HCT116 (cell line): ENCODE measurements at regions not wholly inside any gene's neighbourhood (a gene's known extent, or its start where the extent isn't known, plus 50 kb on each side); places are given as distances from the start of the nearest gene placed in this dataset.

Experiments
- EZH2phosphoT487 ChIP-seq: fragments of 200-600 bp; IDR thresholded peaks from 2 replicates; pipeline ENCODE4 v1.6.1; 2018; ENCODE audit warnings: antibody characterized with exemption, borderline replicate concordance
- FOSL1 ChIP-seq: IDR thresholded peaks from 2 replicates; pipeline ENCODE4 v1.6.1; 2012; ENCODE audit warnings: low read depth
- JUND ChIP-seq: IDR thresholded peaks from 2 replicates; pipeline ENCODE4 v1.6.1; 2012
- POLR2A ChIP-seq: IDR thresholded peaks from 2 replicates; pipeline ENCODE4 v1.7.0; 2011; ENCODE audit warnings: borderline replicate concordance; ENCODE audit not compliant: insufficient read depth, insufficient read length; ENCODE audit errors: extremely low read depth
- SIN3A ChIP-seq: IDR thresholded peaks from 2 replicates; pipeline ENCODE4 v1.6.1; 2012; ENCODE audit warnings: low read depth
- YY1 ChIP-seq: IDR thresholded peaks from 2 replicates; pipeline ENCODE4 v1.6.1; 2011; ENCODE audit warnings: low read length, low read depth, moderate library complexity, mild to moderate bottlenecking; ENCODE audit not compliant: insufficient replicate concordance; ENCODE audit errors: extremely low read depth
- ZFX ChIP-seq: fragments of 450-650 bp; IDR thresholded peaks from 2 replicates; pipeline ENCODE4 v1.6.1; 2017
- ZNF274 ChIP-seq: fragments of 200-500 bp; sonication (Bioruptor generic); IDR thresholded peaks from 2 replicates; pipeline ENCODE4 v1.6.1; 2014; ENCODE audit warnings: mild to moderate bottlenecking, low read depth, low read length, inconsistent platforms
- TF ChIP-seq, protein P1 (sequence below): IDR thresholded peaks from 2 replicates; pipeline ENCODE4 v1.6.1; 2011; ENCODE audit warnings: mild to moderate bottlenecking, low read length, moderate library complexity; ENCODE audit not compliant: insufficient replicate concordance; ENCODE audit errors: extremely low read depth
- TF ChIP-seq, protein P2 (sequence below), 3 experiments: fragments of 200-600 bp in 1 of 3; sonication (generic) in 1 of 3; IDR thresholded peaks in 2 of 3; conservative IDR thresholded peaks in 1 of 3; 2 replicates each; pipeline ENCODE4 v1.5.1; 2012 to 2017; ENCODE audit warnings: low read depth in 2 of 3, low read length in 2 of 3, antibody characterized with exemption in 1 of 3, borderline replicate concordance in 1 of 3, control low read depth in 1 of 3, mild to moderate bottlenecking in 1 of 3, mixed read lengths in 1 of 3, mixed run types in 1 of 3, moderate library complexity in 1 of 3; ENCODE audit not compliant: insufficient read depth in 1 of 3
- TF ChIP-seq, protein P3 (sequence below): IDR thresholded peaks from 2 replicates; pipeline ENCODE4 v1.6.1; 2012
- TF ChIP-seq, protein P4 (sequence below): IDR thresholded peaks from 2 replicates; pipeline ENCODE4 v1.6.1; 2012; ENCODE audit warnings: low read depth

DNA sequence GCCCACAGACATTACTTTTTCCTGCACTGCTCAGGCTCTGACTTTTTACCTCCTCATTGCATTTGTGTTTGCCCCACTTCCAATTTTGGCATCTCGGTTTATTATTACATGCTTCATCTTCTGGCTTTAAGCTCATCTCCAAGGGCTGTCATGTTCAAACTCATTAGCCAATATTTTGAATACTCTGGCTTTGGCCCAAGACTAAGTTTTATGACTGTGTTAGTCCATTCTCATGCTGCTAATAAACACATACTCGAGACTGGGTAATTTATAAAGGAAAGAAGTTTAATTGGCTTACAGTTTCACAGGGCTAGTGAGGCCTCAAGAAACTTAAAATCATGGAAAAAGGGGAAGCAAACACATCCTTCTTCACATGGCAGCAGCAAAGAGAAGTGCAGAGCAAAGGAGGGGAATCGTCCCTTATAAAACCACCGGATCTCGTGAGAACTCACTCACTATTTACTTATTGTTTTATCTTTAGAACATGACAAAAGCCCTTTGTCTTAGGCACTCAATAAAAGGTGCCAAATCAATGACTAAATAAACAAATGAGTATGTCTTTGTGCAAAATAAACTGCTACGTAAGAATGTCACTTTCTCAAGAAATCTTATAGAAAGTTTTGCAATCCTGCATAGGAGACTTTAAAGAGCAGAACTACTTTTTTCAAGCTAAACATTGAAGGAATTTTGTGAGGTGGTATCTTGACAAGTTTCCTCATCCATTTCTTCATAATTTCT lies 233.4 kb upstream of the SPRY2 start:
- TF ChIP-seq POLR2A: no peak
- TF ChIP-seq, protein P1, sequence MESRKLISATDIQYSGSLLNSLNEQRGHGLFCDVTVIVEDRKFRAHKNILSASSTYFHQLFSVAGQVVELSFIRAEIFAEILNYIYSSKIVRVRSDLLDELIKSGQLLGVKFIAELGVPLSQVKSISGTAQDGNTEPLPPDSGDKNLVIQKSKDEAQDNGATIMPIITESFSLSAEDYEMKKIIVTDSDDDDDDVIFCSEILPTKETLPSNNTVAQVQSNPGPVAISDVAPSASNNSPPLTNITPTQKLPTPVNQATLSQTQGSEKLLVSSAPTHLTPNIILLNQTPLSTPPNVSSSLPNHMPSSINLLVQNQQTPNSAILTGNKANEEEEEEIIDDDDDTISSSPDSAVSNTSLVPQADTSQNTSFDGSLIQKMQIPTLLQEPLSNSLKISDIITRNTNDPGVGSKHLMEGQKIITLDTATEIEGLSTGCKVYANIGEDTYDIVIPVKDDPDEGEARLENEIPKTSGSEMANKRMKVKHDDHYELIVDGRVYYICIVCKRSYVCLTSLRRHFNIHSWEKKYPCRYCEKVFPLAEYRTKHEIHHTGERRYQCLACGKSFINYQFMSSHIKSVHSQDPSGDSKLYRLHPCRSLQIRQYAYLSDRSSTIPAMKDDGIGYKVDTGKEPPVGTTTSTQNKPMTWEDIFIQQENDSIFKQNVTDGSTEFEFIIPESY: no peak
- TF ChIP-seq, protein P2, sequence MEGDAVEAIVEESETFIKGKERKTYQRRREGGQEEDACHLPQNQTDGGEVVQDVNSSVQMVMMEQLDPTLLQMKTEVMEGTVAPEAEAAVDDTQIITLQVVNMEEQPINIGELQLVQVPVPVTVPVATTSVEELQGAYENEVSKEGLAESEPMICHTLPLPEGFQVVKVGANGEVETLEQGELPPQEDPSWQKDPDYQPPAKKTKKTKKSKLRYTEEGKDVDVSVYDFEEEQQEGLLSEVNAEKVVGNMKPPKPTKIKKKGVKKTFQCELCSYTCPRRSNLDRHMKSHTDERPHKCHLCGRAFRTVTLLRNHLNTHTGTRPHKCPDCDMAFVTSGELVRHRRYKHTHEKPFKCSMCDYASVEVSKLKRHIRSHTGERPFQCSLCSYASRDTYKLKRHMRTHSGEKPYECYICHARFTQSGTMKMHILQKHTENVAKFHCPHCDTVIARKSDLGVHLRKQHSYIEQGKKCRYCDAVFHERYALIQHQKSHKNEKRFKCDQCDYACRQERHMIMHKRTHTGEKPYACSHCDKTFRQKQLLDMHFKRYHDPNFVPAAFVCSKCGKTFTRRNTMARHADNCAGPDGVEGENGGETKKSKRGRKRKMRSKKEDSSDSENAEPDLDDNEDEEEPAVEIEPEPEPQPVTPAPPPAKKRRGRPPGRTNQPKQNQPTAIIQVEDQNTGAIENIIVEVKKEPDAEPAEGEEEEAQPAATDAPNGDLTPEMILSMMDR (IDR thresholded peaks at IDR 0.05 in 2 of 3, conservative IDR thresholded peaks at IDR 0.05 in 1 of 3; ENCODE audit: borderline replicate concordance in 1 of 3, insufficient read depth in 1 of 3, low read depth in 2 of 3, low read length in 2 of 3): no peak
- no peak for TF ChIP-seq ZNF274
- TF ChIP-seq, protein P3, sequence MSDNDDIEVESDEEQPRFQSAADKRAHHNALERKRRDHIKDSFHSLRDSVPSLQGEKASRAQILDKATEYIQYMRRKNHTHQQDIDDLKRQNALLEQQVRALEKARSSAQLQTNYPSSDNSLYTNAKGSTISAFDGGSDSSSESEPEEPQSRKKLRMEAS: no peak
- no peak for TF ChIP-seq JUND
- TF ChIP-seq YY1: no peak
- no peak for TF ChIP-seq SIN3A
- TF ChIP-seq ZFX: no peak
- TF ChIP-seq, protein P4, sequence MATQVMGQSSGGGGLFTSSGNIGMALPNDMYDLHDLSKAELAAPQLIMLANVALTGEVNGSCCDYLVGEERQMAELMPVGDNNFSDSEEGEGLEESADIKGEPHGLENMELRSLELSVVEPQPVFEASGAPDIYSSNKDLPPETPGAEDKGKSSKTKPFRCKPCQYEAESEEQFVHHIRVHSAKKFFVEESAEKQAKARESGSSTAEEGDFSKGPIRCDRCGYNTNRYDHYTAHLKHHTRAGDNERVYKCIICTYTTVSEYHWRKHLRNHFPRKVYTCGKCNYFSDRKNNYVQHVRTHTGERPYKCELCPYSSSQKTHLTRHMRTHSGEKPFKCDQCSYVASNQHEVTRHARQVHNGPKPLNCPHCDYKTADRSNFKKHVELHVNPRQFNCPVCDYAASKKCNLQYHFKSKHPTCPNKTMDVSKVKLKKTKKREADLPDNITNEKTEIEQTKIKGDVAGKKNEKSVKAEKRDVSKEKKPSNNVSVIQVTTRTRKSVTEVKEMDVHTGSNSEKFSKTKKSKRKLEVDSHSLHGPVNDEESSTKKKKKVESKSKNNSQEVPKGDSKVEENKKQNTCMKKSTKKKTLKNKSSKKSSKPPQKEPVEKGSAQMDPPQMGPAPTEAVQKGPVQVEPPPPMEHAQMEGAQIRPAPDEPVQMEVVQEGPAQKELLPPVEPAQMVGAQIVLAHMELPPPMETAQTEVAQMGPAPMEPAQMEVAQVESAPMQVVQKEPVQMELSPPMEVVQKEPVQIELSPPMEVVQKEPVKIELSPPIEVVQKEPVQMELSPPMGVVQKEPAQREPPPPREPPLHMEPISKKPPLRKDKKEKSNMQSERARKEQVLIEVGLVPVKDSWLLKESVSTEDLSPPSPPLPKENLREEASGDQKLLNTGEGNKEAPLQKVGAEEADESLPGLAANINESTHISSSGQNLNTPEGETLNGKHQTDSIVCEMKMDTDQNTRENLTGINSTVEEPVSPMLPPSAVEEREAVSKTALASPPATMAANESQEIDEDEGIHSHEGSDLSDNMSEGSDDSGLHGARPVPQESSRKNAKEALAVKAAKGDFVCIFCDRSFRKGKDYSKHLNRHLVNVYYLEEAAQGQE: no peak
- TF ChIP-seq FOSL1: no peak
- TF ChIP-seq EZH2phosphoT487: no peak
